ENCODE measurements at regions not wholly inside any gene's neighbourhood (a gene's known extent, or its start where the extent isn't known, plus 50 kb on each side); places are given as distances from the start of the nearest gene placed in this dataset.

DNA sequence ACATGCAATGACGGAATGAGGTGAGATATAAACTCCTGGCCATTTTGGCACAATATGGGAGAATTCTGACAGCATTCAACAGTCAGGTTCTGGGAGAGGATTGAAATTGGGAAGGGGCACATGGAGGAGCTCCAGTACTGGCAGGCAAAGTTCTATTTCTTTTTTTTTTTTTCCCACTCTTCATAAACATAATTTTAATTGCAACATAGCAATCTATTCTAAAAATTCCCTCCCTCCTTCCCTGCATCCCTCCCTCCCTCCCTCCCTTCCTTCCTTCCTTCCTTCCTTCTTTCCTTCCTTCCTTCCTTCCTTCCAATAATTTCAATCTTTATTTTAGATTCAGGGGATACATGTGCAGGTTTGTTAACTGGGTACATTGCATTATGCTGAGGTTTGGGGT is 93.2 kb downstream of the PTCSC3 start:
- DNase-seq (ENCODE audit: low spot score) = no peak

DNA sequence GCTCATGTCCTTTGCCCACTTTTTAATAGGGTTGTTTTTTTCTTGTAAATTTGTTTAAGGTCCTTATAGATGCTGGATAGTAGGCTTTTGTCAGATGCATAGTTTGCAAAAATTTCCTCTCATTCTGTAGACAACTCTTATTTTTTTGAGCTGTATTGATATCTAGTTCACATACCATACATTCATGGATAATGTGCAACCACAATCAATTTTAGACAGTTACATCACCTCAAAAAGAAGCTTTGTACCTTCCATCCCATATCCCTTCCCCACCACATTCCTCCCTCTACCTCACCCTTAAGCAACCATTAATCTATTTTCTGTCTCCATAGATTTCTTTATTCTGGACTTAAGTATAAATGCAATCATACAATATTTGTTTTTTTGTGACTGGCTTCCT is 98.4 kb downstream of the PTCSC3 start:
- DNase-seq (ENCODE audit: low spot score) = no peak

DNA sequence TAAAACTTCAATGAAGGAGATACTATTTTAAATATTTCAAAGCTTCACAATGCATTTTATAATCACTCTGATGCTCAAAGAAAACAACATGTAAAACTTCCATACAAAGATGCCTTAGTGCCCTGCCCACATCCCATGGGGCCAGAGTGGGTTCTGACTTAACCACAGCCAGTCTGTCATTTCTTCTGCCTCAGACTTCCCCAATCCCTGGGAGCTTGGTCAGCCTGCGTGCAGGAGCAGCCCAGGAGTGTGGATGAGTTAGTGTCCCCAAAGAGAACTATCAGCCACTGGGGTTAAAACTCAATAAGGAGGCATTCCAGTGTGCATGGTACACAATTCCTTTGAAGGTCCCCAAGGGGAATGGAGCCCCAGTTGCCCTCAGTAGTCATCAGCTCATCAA is 100.3 kb downstream of the PTCSC3 start:
- DNase-seq (ENCODE audit: low spot score) = no peak

DNA sequence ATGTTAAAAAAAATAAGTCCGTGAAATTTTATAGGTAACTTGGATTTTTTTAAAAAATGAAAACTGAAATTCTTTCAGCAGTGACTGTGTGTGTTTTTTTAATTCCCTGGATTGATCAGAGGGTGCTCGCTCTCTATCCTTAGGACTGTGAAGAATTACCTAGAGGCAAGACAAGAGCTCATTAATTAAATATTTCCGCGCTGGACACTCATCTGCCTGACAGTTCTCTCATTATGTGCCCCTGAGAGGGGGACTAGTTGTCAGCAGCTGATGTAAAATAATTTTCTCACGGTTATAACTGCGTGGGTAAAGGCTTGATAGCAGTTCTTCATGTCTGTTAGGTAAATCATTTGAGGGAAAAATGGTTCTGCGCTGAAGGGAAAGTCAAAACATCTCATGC is 101.3 kb downstream of the PTCSC3 start:
- DNase-seq (ENCODE audit: low spot score) = no peak

DNA sequence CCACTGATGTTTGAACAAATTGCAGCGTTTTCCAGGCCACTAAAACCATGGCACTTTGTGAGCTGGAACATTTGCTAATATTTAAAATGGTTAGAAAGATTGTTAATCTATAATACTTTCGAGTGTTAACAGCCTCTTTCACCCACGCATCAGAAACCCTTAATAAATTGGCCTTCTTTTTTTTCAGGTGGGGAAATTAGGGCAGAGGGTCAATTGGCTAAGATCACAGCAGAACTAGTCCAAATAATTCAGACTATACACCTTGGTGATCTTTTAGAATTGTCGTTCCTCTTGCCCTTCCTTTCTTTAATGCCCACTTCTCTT is 105.8 kb downstream of the PTCSC3 start:
- no peak for DNase-seq (ENCODE audit: low spot score)

DNA sequence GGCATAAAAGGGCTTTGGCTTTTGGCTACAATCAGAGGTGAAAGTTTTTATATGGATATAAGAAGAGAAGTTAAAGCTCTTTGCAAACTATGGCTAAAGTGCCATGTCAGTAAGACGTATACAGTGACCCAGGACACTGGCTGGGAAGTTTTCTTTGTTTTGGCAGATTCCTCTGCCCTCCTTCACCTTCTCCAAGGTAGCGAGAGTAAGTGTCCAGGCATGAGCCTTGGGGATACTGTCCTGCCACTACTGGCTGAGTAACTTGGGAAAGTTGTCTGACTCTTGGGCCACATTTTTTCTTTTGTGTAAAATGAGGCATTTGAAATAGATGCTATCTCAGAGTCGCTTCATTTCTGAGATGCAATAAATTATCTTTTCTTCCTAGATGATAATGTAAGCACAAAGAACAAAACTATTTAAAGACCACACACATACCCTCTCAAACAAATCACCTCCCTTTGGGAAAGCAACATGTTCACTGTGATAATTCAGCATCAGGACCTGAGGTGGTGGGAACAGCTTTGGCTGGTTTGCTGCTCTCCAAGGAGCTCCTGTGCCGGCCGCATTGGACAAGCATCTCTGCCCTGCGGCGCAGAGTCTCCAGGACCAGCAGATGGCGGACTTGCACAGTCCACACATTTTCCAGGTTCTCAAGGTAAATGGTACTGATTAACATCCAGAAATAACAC is 106.3 kb downstream of the PTCSC3 start:
- DNase-seq (ENCODE audit: low spot score) = peak; percentile 81

DNA sequence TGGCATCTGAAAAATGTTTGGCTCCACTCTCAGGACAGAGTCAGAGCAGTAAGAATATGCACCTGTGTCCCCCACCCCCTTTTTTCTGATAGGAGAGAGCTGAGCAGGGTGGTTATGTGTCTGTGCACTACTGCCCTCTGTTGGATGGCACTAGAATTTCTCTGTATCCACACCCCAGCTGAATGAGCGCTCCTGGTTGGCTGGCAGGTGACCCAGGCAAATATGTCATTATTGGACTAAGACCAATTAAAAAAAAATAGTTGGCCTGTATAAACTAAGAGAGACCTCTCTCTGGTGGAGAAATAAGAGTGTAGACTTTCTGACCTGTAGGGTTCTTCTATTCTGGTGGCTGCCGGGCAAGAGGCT is 107.0 kb downstream of the PTCSC3 start:
- DNase-seq (ENCODE audit: low spot score) = peak; percentile 45

DNA sequence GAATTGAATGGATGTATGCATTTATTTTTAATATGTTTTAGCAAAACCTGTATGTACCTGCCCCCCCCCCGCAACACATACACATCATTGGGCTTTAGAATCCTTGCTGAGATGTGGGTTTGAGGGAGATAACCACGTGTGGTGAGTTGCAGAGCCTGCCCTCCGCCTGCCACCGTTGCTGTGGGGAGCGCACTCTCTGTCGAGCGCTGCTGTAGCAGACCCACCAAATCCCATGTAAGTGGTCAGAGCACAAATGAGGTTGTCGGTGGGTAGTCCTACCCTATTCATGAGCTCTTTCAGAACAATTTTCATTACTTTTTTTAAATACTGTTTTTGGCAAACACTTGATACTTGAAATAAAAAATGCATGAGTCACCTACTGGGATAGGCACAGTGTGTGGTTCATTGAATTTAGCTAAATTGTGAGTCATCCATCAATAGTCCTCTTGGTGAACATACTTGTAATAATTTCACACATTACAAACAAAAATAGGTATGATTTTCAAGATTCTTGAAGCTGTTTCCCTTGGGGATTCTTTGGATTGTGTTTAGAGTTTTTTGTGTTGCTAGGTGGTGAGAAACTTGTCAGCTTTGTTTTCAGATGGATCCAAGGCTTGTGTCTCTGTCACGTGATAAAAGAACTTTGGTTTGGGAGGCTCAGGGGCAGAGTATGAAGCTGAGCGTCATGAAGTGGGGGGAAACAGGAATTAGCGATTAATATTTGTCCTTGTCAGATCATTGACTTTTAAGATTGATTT is 107.6 kb downstream of the PTCSC3 start:
- peak; percentile 59 for DNase-seq (ENCODE audit: low spot score)

DNA sequence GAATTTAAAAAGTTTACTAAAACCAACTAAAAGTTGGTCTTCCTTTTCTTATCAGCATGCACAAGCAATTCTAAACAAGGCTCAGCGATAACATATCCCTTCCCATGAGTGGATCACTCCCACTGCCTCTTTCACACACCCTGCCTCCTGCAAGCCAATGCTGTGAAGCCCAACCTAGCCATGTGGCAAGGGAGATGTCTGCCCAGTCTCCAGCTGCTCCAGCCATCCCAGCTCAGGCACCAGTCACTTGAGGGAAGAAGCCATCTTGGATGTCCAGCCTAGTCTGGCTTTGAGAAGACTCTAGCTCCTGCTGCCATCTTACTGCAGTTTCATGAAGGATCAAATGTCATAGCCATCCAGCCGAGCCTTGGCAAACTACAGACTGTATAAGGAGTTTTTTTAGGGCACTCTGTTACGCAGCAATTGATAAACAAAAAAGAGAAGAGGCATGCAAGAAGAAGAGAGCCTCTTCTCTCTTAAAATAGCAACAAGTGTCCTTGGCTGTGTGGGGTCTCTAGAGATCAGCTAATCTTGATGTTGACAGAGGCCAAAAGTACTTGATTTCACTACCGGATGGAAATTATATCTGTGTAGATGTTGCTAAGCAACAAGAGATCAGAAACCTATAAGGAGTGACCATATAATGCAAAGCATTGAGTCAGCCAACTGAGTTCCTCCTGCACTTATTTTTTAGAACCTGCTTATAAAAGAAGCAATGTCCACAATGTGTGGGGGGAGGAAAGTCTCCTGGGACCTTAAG is 108.9 kb downstream of the PTCSC3 start:
- no peak for DNase-seq (ENCODE audit: low spot score)

DNA sequence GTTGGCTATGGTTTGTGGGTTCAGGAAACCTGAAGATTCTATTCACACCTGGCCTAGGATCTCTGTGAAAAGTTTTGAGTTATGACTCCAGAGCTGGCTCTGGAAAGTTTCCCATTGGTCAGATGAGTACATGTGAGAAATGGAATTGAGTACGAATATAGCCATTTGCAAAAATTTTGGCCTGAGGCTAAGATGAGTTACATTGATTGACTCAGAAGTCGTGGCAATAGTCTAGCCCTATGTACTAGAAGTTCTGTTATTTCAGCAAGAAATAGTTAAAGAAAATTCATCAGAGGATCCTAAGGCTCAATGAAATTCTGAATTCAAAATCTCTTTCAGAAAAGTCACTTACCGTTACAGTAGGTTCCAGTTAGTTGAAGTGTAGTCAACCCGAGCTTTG is 109.9 kb downstream of the PTCSC3 start:
- DNase-seq (ENCODE audit: low spot score) = no peak

DNA sequence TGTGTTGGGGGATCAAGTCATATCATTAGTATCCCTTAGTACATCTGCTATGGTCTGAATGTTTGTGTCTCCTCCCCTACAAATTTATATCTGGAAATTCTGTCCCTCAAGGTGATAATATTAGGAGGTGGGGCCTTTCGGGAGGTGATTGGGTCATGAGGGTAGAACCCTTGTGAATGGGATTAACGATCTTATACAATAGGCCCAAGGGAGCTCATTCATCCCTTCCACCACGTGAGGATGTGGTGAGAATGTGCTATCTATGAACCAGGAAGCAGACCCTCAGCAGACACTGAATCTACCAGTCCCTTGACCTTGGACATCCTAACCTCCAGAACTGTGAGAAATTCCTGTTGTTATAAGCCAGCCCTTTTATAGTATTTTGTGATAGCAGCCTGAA is 110.7 kb downstream of the PTCSC3 start:
- no peak for DNase-seq (ENCODE audit: low spot score)

DNA sequence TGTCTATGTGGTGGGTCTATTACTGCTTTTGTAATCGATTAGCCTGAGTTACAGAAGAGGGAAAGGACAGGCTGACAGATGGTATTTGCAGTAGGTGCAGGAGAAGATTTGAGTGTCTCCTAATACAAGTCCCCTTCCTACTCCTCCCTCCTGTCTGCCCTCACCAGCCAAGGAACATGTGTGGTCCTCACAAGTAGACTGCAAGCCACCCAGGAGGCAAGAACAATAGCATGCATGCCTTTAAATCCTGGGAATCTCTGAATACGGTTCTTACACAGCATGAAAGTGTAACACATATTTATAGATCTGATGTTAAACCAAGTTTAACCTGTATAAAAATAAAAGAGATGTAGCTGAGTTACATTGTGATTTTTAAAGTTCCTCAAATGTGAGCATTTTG is 117.0 kb downstream of the PTCSC3 start:
- DNase-seq (ENCODE audit: low spot score) = no peak

DNA sequence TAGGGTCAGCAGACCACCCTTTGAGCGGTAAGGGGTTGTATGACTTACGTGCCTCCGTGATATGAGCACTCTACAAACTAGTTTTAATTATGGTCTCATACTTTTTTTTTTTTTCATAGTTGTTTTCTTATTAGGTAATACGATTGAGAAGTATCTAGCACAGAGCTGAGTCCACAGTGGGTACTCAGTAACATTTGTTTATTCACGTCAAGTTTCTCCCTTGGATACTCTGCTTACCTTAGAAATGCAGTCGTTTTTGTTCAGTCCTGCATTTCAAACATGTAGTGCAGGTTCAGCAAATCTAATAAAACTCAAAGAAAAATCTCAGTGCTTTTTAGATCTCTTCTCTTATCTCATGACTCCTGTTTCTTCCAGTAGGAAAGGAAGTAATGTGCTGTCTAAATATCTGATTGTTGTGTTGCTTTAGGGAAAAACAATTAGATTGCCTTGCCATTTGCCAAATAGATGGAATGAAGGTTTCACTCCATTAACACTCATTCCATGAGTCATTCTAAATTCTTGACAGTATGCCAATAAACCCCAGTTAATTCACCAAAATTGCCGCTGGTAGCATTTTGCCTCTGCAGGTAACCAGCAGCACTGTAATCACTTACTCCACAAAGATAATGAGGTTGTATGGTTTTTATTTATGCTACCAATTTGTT is 118.9 kb downstream of the PTCSC3 start:
- no peak for DNase-seq (ENCODE audit: low spot score)

DNA sequence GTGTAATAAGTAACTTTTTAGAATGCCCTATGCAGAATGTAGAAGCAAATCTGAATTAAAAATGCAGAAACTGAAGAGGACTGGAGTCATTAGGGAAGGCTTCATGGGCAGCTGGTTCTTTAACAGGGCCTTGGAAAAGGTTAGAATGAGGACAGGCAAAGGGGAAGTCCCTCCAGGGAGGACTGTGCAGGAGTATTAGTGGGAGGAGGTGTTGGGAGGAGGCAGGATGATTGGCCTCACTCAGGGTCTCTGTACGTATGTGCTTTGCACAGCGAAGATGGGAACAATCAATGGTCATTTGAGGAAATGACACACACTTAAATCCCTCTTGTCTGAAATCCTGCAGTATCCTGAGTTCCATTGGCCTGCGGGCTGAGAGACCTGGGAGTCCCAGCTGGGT is 119.7 kb downstream of the PTCSC3 start:
- DNase-seq (ENCODE audit: low spot score) = no peak

DNA sequence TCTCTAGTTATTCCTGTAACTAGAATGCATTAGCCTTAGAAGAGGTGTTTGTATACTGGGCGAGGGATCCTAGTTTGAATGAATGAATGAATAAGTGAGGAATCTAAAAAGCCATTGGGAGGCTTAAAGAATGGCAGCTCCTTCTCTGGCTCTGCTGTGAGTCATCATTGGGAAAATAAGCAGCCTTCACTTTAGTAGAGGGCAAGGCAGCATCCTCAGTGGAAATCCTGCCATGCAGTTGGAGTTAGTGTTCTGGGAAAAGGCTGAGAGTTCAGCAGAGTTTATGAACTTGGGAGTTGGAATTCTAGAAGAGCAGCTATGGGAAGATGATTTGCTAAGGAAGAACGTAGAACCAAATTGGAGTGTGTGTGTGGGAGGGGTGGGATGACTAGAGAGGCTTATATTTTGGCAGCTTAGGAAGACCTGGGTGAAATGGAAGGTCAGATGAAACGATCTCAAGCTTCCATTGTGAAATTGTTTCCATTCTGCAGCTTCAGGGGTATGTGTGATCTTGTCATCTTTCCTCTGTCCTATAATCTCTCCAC is 120.8 kb downstream of the PTCSC3 start:
- no peak for DNase-seq (ENCODE audit: low spot score)

DNA sequence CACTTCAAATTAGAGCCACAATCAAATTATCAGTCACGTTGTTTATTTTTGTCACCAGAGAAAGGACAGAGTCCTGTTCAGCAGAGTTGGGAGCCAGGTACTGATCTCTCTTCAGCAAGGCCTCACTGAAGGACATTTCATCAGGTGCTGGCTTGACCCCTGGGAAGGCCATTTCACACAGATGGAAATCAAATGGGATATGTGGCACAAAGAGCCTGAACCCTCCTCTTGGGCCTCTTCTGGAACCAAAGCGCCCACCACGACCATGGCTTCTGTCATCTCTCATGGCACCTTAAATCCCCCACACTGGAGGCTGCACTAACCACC is 121.5 kb downstream of the PTCSC3 start:
- no peak for DNase-seq (ENCODE audit: low spot score)

DNA sequence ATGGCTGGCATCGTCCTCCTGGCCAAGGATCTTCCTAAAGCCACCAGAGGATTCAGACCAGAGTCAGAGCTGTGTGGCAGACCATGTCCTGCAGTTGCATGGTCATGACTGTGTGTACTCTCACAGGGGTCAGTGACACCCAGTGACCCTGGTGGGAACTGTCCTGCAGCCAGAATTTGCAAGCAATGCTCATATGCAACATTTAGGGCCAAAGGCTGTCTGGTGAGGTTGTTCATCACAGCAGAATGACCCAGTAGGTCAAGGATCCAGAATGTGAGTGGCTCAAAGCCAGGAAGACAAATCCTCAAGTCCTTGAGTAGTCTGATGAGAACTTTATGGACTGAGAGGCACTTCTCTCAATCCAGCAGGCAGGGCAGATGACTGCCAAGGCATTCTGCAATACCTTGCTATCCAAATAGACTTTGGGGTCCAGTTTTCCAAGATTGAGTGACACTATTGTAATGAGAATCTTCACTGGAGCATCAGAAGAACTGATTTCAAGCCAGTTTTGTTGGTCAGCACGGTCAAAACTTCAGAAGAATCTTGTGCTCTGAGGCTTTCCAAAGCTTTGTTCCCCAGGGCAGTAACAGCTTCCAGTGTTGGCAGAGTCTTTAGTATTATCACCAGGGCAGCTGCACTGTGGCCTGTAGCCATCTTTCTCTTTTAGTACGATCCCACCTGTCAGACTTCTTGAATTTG is 122.0 kb downstream of the PTCSC3 start:
- no peak for DNase-seq (ENCODE audit: low spot score)

DNA sequence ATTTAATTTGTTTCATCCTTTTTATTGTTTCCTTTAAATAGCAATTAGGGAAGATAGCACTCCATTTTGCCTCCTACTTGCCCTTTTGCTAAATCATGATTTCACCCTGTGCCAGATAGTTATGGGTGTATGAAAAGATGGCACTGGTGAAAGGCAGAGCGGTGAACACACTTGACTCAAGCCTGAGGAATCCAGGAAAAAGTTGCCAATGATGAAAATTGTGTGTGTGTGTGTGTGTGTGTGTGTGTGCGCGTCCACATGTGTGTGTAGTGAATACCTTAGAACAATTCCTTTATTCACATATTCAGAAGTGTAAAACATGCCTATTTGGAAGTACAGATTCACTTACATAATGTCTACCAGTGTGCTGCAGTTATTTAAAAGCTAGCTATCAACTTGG is 123.8 kb downstream of the PTCSC3 start:
- DNase-seq (ENCODE audit: low spot score) = no peak

DNA sequence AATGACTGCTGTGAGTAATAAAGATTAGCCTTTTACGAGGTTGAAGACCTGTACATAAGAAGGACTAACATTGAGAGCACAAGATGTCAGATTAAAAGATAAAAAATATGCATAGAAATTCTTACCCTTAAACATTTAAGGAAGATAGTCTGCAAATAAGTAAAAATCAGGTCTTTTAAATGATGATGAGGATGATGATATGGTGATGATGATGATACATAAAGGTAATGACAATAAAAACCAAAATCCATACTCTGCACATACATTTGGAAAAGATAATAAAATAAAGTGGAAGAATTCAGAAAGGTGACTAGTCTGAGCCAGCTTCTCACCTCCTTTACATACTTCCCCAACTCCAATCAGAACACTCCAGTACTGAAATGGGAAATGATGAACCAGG is 124.5 kb downstream of the PTCSC3 start:
- no peak for DNase-seq (ENCODE audit: low spot score)

DNA sequence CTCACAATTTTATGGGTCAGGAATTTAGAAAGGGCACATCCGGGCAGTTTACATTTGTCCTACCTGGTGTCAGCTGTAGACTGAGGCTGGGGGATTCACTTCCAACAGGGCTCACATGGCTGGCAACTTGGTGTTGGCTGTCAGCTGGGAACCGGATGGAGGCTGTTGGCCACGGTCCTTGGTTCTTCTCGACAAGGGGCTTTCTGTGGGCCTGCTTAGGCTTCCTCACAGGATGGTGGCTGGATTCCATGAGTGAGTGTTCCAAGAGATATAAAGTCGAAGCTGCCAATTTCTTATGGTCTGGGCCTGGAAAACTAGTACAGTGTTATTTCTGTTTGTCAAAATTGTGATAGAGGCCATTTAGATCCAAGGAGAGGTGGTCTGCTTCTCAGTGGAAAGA is 127.9 kb downstream of the PTCSC3 start:
- no peak for DNase-seq (ENCODE audit: low spot score)

DNA sequence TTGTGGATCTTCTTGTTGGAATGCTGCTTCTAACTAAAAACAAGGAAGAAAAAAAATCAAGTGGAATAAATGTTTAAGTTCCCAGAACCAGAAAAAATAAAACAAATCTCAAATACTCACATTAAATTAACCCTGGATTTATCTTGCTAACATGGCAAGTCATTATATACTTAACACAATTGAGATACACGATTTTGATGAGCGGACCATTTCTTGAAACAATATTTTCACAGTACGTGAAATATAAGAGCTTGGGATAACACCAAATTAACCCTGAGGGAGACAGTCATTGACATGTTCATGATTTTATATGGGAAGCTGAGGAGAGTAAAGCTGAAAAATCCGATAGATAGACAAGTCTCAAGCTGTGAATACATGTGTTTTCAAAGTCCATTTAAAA is 128.6 kb downstream of the PTCSC3 start:
- no peak for DNase-seq (ENCODE audit: low spot score)

DNA sequence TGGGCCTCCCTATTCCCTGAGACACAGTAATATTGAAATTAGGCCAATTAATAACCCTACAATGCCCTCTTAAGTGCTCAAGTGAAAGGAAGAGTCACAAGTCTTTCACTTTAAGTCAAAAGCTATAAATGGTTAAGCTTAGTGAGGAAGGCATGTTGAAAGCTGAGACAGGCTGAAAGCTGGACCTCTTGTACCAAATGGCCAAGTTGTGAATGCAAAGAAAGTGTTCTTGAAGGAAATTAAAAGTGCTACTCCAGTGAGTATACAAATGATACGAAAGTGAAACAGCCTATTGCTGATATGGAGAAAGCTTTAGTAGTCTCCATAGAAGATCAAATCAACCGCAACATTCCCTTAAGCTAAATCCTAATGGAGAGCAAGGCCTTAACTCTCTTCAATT is 140.8 kb downstream of the PTCSC3 start:
- DNase-seq (ENCODE audit: low spot score) = no peak
